K562 (cell line): ENCODE measurements at regions not wholly inside any gene's neighbourhood (a gene's known extent, or its start where the extent isn't known, plus 50 kb on each side); places are given as distances from the start of the nearest gene placed in this dataset.

Experiments used
- ATAC-seq: fragments of 200-7000 bp; cut with Tn5 transposase; 3 replicates; pipeline ENCODE4 v1.9.1; 2020; ENCODE audit warnings: moderate library complexity
- BruUV-seq: library from RNA; stranded (reverse); fragments of 400-500 nt; replicated peaks from 2 replicates; lab custom pipeline; 2021; lab: Mats Ljungman, UMichigan
- CTCF ChIA-PET: fragments of 300-600 bp; formaldehyde crosslinking; extraction: SDS; loops from one replicate; lab custom pipeline; 2021; ENCODE audit warnings: low intra/inter-chr PET ratio; lab: Yijun Ruan, JAX
- POLR2A ChIA-PET: fragments of 300-600, 350-650 bp; sonication (Branson Sonifier 250); formaldehyde crosslinking; extraction: SDS; loops from one replicate; lab custom pipeline; 2021; ENCODE audit warnings: antibody characterized with exemption, inconsistent platforms; lab: Yijun Ruan, JAX
- DNase-seq, 4 experiments: peaks; one replicate each; pipeline versions ENCODE4 v3.0.0 to v3.0.0-alpha.2; 2011 to 2018; ENCODE audit warnings: low spot score in 3 of 4, mixed read lengths in 3 of 4; ENCODE audit errors: extremely low read depth in 1 of 4
- FAIRE-seq: peaks from 2 replicates; lab custom pipeline; 2011; peaks lifted over from hg19 to GRCh38; lab: Jason Lieb, UNC
- H2AFZ ChIP-seq: 2 replicates; pipeline ENCODE4 v1.6.0; 2011; ENCODE audit warnings: low read depth, low read length, control low read depth, inconsistent platforms
- H3K27ac ChIP-seq: fragments of 200-600 bp; 3 replicates; pipeline ENCODE4 v1.8.0; 2011; ENCODE audit warnings: low read depth, mild to moderate bottlenecking, control low read depth, inconsistent platforms, low read length, moderate library complexity, mixed read lengths; ENCODE audit errors: extremely low read depth
- H3K27me3 ChIP-seq, 2 experiments: fragments of 300-600 bp in 1 of 2; 2 replicates in 1 of 2; 3 replicates in 1 of 2; pipeline versions ENCODE4 v1.6.0 to v1.8.0; 2011; ENCODE audit warnings: inconsistent platforms in 2 of 2, low read length in 2 of 2, mild to moderate bottlenecking in 1 of 2, mixed read lengths in 1 of 2, moderate library complexity in 1 of 2; ENCODE audit not compliant: control insufficient read depth in 2 of 2, insufficient read depth in 2 of 2
- H3K36me3 ChIP-seq: fragments of 300-600 bp; 3 replicates; pipeline ENCODE4 v1.8.0; 2011; ENCODE audit warnings: mild to moderate bottlenecking, low read length, inconsistent platforms; ENCODE audit not compliant: control insufficient read depth, insufficient read depth
- H3K4me1 ChIP-seq, 2 experiments: fragments of 200-600 bp in 1 of 2; replicated peaks in 1 of 2; 2 replicates in 1 of 2; 3 replicates in 1 of 2; pipeline versions ENCODE4 v1.5.1 to v1.8.0; 2011; ENCODE audit warnings: inconsistent platforms in 2 of 2, low read length in 2 of 2, mild to moderate bottlenecking in 1 of 2, mixed read lengths in 1 of 2, moderate library complexity in 1 of 2; ENCODE audit not compliant: control insufficient read depth in 2 of 2, insufficient read depth in 2 of 2
- H3K4me2 ChIP-seq: 2 replicates; pipeline ENCODE4 v1.6.1; 2011; ENCODE audit warnings: low read length, control low read depth, inconsistent platforms, mixed read lengths; ENCODE audit not compliant: insufficient read depth
- H3K4me3 ChIP-seq: fragments of 200-600 bp; sonication (generic), shearing (Covaris generic); 2 replicates; pipeline ENCODE4 v1.5.1; 2016; ENCODE audit warnings: control low read depth, inconsistent platforms
- H3K79me2 ChIP-seq: fragments of 200-600 bp; 3 replicates; pipeline ENCODE4 v1.8.0; 2011; ENCODE audit warnings: low read length, inconsistent platforms; ENCODE audit not compliant: control insufficient read depth, insufficient read depth
- H3K9ac ChIP-seq, 2 experiments: 2 replicates each; pipeline versions ENCODE4 v1.6.0 to v1.6.1; 2011; ENCODE audit warnings: low read depth in 2 of 2, low read length in 2 of 2, control low read depth in 1 of 2, inconsistent platforms in 1 of 2, mild to moderate bottlenecking in 1 of 2, mixed read lengths in 1 of 2; ENCODE audit not compliant: insufficient read depth in 1 of 2
- H3K9me1 ChIP-seq: one replicate; pipeline ENCODE4 v1.6.0; 2011; ENCODE audit warnings: inconsistent platforms, mild to moderate bottlenecking, low read length, moderate library complexity; ENCODE audit not compliant: control insufficient read depth, insufficient read depth
- H3K9me3 ChIP-seq: replicated peaks from 2 replicates; pipeline ENCODE4 v1.5.1; 2011; ENCODE audit warnings: low read depth, low read length, inconsistent platforms; ENCODE audit not compliant: control insufficient read depth, insufficient read depth
- H4K20me1 ChIP-seq: replicated peaks from 2 replicates; pipeline ENCODE4 v1.6.1; 2011; ENCODE audit warnings: low read length, inconsistent platforms, mixed read lengths; ENCODE audit not compliant: control insufficient read depth, insufficient read depth
- BDP1 ChIP-seq: IDR thresholded peaks from 3 replicates; pipeline ENCODE4 v1.6.1; 2011; ENCODE audit not compliant: insufficient read length, insufficient read depth
- EHMT2 ChIP-seq: fragments of 450-650 bp; IDR thresholded peaks from 2 replicates; pipeline ENCODE4 v1.6.1; 2018; ENCODE audit warnings: antibody characterized with exemption
- HNRNPH1 ChIP-seq: fragments of 200-400 bp; formaldehyde crosslinking; optimal IDR thresholded peaks from 2 replicates; pipeline ENCODE3; 2017; ENCODE audit warnings: low read depth, mild to moderate bottlenecking, low read length, moderate library complexity
- SAFB2 ChIP-seq: fragments of 200-400 bp; formaldehyde crosslinking; IDR thresholded peaks from 2 replicates; pipeline ENCODE4 v1.6.1; 2018; ENCODE audit warnings: borderline replicate concordance, low read length, low read depth, moderate library complexity; ENCODE audit not compliant: severe bottlenecking
- XRCC5 ChIP-seq: fragments of 200-400 bp; formaldehyde crosslinking; IDR thresholded peaks from 2 replicates; pipeline ENCODE4 v1.6.1; 2017; ENCODE audit warnings: low read depth, mild to moderate bottlenecking, low read length
- ZNF232 ChIP-seq: sonication (generic); formaldehyde crosslinking; IDR thresholded peaks from 2 replicates; pipeline ENCODE4 v1.8.0; 2022; ENCODE audit warnings: mild to moderate bottlenecking, missing genetic modification reagents
- ZNF740 ChIP-seq, 3 experiments: fragments of 200-800 bp in 1 of 3; sonication (Bioruptor generic) in 1 of 3; sonication (generic) in 1 of 3; formaldehyde crosslinking in 1 of 3; IDR thresholded peaks; 2 replicates each; pipeline versions ENCODE4 v1.6.1 to v1.8.0; 2016 to 2022; ENCODE audit warnings: mild to moderate bottlenecking in 2 of 3, missing compliant biosample characterization in 2 of 3, missing genetic modification characterization in 2 of 3, missing genetic modification reagents in 1 of 3
- WGBS: fragments of 100-300 bp; shearing (Covaris generic); methylation state at CpG from one replicate; pipeline ENCODE4 v1.1.6; 2016; ENCODE audit warnings: low coverage, mixed read lengths; ENCODE audit not compliant: insufficient coverage; ENCODE audit errors: missing lambda C conversion rate; 5-methylcytosine and 5-hydroxymethylcytosine counted together
- in situ Hi-C: fragments of 300-500 bp; cut with MboI; formaldehyde crosslinking; loops from 4 replicates; pipeline ENCODE4 v1.15.0; 2018; ENCODE audit warnings: inconsistent platforms, mixed read lengths
- intact Hi-C: fragments of 100-400 bp; cut with micrococcal nuclease; formaldehyde crosslinking; loops from 2 replicates; pipeline ENCODE4 v1.14.2; 2022
- TF ChIP-seq, protein P1 (sequence below): sonication (generic); formaldehyde crosslinking; IDR thresholded peaks from 2 replicates; pipeline ENCODE4 v1.8.1; 2022; ENCODE audit warnings: missing genetic modification reagents
- TF ChIP-seq, protein P2 (sequence below): IDR thresholded peaks from 3 replicates; pipeline ENCODE4 v1.6.1; 2011; ENCODE audit warnings: borderline replicate concordance, mild to moderate bottlenecking, moderate library complexity; ENCODE audit not compliant: insufficient read length; ENCODE audit errors: extremely low read depth

- Histone ChIP-seq H3K4me1 (no peaks in the 10 kb centered on the region), H3K9me3 (no peaks in the 10 kb centered on the region; the same call in 1 of the 2 replicates), H3K27ac (no peak overlapping the region), H3K79me2 (no peaks in the 10 kb centered on the region), H4K20me1 (no peaks in the 10 kb centered on the region), H2AFZ (no peak overlapping the region), H3K4me2 (no peak overlapping the region), H3K4me3 (no peak overlapping the region), H3K9ac (no peak overlapping the region), H3K27me3 (no peaks in the 10 kb centered on the region)
- no peak for ATAC-seq
- intact Hi-C loops = no loop called here
- no peak for FAIRE-seq
- ChIA-PET POLR2A (no interaction called here), CTCF (no interaction called here)
- 0% methylated on average over 1 of the region's 1 CpG for WGBS
- TF ChIP-seq XRCC5 (no peak), BDP1 (no peak), ZNF232 (CRISPR knock-in tag) (no peak), HNRNPH1 (no peak), ZNF740 (CRISPR knock-in tag; IDR thresholded peaks at IDR 0.05) (no peak), ZNF740 (tag; IDR thresholded peaks at IDR 0.05) (no peak), EHMT2 (no peak), SAFB2 (no peak)
- TF ChIP-seq, protein P1, sequence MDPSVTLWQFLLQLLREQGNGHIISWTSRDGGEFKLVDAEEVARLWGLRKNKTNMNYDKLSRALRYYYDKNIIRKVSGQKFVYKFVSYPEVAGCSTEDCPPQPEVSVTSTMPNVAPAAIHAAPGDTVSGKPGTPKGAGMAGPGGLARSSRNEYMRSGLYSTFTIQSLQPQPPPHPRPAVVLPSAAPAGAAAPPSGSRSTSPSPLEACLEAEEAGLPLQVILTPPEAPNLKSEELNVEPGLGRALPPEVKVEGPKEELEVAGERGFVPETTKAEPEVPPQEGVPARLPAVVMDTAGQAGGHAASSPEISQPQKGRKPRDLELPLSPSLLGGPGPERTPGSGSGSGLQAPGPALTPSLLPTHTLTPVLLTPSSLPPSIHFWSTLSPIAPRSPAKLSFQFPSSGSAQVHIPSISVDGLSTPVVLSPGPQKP (CRISPR knock-in tag) = no peak
- TF ChIP-seq, protein P2, sequence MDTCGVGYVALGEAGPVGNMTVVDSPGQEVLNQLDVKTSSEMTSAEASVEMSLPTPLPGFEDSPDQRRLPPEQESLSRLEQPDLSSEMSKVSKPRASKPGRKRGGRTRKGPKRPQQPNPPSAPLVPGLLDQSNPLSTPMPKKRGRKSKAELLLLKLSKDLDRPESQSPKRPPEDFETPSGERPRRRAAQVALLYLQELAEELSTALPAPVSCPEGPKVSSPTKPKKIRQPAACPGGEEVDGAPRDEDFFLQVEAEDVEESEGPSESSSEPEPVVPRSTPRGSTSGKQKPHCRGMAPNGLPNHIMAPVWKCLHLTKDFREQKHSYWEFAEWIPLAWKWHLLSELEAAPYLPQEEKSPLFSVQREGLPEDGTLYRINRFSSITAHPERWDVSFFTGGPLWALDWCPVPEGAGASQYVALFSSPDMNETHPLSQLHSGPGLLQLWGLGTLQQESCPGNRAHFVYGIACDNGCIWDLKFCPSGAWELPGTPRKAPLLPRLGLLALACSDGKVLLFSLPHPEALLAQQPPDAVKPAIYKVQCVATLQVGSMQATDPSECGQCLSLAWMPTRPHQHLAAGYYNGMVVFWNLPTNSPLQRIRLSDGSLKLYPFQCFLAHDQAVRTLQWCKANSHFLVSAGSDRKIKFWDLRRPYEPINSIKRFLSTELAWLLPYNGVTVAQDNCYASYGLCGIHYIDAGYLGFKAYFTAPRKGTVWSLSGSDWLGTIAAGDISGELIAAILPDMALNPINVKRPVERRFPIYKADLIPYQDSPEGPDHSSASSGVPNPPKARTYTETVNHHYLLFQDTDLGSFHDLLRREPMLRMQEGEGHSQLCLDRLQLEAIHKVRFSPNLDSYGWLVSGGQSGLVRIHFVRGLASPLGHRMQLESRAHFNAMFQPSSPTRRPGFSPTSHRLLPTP = no peak
- TF ChIP-seq, all 486 proteins: peak for 0
- no peak for DNase-seq
- H3K36me3 ChIP-seq = no peaks in the 10 kb centered on the region
- no TSS peak for BruUV-seq
- in situ Hi-C loops = no loop called here
- no peaks in the 10 kb centered on the region for H3K9me1 ChIP-seq
Observed at GRCh38 chr10:9561821-9562505, 1455.7 kb upstream of the CELF2 start.
